Cerebellar nuclear complex (tissue), 1 donor: ENCODE measurements at regions not wholly inside any gene's neighbourhood (a gene's known extent, or its start where the extent isn't known, plus 50 kb on each side); places are given as distances from the start of the nearest gene placed in this dataset.
"Not testable (repeated sequence)": the region's sequence is repeated elsewhere in the genome, so short reads cannot be mapped to it uniquely, and the experiment has no call there.

Experiments
- DNase-seq, 2 experiments: peaks; one replicate each; lab custom pipeline; 2025; lab: John Stamatoyannopoulos, UW

DNA sequence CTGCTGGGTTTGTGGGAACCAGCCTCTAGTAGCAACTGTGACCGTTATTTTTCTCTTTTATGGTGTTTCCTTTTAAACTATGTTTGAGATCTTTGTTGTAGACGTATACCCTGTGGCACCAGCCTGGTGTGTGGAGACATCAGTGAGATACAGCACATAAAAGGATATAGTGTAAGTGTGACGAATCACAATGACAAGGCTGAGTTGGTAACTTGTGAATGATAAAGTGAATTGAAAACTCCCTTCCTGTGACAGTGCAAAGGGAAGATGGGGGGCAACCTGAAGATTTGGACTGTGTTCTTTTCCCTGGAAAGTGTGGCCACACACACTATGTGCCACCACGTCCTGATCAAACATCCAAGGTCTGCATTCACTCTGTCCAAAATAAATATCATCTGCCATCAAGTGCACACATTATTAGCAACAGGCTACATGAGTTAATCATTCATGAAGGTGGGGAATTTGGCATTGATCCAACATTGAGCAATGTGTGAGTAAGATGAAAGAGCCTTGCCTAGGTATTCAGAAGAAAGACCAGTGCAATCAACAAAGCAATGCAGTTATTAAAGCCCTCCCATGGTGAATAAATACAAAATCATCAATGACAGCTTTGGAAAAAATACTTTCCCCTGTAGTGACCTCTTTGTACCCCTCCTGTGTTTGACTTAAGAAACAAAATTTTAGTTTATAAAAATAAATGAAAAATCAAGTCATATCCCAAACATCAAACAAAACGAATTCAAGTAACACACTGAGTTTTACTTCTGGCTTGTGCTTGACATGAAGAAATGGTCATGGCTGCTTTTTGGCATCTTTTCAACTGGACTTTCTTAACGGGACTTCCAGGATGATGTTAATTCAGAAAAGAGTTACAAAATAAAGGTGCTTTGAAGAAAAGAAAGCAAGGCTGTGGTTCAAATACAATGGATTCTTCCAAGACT lies 1280.5 kb upstream of the ZEB2 start:
- DNase-seq: no peak

DNA sequence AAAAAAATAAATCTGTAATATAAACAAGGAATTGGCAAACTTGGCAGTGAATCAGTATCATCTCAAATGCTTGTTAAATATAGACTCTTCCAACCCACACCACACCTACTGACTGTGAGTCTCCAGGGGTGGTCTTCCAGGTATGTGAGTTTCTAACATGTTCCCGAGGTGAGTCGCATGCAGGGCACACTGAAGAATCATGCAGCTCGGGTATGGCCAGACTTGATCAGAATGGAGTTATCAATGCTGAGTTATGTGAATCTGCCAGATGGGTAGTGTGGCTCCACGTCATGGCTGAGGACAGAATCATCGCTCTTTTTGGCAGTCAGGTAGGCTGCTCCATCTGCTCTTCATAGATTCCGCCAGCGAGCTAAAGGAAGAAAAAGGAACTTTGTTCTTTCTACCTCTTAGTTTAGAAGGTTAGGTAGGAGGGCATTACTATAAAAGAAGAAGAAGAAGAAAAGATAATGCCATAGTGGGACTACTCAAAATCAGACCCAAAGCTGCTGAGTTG lies 1279.7 kb upstream of the ZEB2 start:
- no peak for DNase-seq

DNA sequence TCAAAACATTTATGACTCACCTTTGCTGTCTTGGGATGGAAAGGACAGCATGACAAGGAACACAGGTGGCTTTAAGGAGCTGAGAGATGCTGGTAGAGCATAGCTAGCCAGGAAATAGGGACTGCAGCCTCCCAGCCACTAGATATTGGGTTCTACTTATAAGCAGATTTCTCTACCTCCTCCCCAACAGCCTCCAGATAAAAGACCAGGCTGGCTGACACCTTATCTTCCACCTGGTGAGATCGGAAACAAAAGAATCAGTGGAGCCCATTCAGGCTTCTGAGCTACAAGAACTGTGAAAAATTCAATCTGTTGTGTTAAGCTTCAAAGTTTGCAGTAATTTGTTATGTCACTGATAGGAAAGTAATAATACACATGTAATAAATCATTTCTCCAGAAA lies 1278.5 kb upstream of the ZEB2 start:
- DNase-seq: no peak

DNA sequence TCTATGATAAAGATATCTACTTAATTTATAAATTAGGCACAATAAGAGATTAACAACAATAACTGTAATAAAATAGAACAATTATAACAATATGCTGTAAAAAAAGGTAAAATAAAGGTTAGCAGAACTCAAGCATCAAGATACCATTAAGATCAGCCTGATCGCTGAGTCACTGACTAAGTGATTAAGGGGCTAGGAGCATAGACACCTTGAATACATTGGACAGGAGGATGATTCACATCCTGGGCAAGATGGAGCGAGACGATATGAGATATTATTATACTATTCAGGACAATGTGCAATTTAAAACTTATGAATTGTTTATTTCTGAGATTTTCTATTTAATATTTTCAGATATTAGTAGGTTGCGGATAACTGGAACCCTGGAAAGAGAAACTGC lies 1277.8 kb upstream of the ZEB2 start:
- DNase-seq: no peak

DNA sequence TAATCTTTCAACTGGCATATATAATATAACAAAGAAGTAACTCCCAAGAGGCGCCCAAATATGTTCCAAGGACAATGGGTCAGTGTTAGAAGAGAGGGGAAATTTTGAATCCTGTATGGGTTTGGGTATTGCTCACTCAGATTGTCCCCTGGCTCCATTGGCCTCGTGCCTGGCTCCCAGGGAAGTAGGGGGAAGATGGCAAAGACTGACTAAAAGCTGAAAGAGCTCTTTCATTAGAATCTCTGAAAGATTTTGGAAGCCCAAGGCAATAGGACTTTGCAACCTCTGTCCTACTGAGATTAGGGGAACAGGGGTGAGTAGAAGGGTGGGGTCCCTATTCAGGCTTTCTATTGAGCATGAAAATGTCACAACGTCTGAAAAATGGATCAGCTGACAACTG lies 1272.8 kb upstream of the ZEB2 start:
- no peak for DNase-seq

DNA sequence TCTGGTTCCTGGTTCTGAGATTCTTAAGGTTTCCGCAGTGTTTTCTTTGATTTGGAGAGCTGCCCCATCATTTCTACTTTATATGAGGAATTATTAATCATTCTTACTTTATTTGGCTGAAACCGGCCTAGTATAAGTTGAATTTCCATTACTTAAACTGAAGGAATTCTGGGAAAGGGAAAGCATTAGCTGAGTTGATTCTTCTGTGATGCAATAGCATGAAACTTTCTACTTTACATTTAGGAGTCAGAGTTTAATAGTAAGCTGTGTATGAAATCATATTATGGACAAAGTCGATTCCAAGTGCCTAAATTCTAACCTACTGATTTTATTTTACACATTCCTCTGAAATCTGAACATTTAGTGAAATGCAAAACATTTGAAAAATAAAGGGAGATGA lies 1269.7 kb upstream of the ZEB2 start:
- no peak for DNase-seq

DNA sequence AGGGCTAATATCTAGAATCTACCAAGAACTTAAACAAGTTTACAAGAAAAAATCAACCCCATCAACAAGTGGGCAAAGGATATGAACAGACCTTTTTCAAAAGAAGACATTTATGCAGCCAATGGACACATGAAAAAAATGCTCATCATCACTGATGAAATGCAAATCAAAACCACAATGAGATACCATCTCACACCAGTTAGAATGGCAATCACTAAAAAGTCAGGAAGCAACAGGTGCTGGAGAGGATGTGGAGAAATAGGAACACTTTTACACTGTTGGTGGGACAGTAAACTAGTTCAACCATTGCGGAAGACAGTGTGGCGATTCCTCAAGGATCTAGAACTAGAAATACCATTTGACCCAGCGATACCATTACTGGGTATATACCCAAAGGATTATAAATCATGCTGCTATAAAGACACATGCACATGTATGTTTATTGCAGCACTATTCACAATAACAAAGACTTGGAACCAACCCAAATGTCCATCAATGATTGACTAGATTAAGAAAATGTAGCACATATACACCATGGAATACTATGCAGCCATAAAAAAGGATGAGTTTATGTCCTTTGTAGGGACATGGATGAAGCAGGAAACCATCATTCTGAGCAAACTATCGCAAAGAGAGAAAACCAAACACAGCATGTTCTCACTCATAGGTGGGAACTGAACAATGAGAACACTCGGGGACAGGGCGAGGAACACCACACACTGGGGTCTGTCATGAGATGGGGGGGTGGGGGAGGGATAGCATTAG lies 1267.9 kb upstream of the ZEB2 start:
- not testable (repeated sequence) for DNase-seq

DNA sequence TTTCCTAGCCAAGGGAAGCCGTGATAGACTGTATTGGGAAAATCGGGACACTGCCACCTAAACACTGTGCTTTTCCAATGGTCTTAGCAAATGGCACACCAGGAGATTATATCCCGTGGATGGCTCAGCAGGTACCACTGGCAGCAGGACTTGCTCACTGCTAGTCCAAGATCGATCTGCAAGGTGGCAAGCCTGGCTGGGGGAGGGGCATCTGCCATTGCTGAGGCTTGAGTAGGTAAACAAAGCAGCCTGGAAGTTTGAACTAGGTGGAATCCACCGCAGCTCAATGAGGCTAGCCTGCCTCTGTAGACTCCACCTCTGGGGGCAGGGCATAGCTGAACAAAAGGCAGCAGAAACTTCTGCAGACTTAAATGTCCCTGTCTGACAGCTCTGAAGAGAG lies 1262.7 kb upstream of the ZEB2 start:
- not testable (repeated sequence) for DNase-seq

DNA sequence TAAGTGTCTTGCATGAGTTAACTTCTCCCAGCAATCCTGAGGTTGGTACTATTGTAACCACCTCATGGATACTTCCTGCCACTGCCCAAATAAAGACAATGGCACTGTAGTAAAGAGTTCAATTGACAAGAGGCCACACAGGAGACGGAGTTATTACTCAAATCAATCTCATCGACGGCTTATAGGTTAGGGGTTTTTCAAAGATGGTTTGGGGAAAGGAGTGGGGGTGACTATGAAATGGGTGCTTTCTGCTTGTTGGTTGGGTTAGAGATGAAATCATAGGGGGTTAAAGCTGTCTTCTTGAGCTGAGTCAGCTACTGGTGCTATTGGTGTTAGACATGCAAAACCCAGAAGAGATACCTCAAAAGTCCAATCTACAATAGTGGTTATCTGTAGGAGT lies 1258.0 kb upstream of the ZEB2 start:
- no peak for DNase-seq

DNA sequence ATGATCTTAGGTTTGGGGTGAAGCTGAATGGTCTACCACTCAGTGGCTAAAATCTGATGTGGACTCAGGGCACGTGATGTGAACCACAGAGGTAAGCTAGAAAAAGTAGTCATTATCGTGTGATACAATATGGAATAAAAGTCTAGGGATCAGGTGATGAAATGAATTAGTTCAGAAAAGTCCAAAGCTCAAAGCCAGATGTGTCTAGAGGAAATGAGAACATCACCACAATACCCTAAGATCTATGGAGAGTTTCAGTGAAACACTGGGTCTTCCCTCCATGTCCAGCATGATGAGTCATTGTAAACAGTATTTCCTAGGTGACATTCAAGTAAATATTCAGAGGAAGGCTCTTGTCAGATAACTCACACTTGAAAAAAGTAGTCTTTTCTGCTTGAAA lies 1257.4 kb upstream of the ZEB2 start:
- DNase-seq: no peak

DNA sequence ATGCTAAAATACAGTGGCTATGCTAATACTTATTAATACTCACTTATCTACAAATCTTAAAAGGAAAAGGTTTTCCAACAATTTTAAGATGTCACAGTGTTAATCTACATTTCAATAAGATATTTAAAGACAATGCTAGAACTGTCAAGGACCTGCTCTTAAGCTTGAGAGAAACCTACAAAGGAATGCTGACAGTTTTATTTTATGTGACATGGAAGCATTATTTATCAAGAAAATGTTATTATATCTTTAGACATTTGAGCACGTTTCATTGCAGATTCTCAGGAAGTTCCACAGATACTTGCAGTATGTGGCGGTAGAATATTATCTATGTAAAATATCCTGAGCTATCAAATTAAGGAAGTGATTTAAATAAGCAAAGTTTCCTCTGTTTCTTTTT lies 1255.7 kb upstream of the ZEB2 start:
- no peak for DNase-seq

DNA sequence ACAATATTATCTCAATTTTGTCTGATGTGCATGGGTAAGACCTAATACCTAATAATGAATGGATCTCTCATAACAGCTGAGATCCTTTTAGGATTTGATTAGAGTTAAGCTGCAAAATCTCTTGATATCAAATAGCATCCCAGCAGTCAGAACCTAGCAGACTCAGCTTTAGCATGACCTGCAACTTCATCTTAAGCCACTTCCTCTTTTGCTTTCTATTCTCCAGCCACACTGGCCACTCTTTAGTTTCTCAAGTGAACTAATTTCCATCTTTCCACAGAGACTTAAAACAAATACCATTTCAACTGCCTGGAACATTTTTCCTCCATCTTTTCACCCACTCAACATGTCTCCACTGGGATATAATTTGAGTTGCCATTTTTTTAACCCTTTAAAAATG lies 1251.6 kb upstream of the ZEB2 start:
- DNase-seq: no peak

DNA sequence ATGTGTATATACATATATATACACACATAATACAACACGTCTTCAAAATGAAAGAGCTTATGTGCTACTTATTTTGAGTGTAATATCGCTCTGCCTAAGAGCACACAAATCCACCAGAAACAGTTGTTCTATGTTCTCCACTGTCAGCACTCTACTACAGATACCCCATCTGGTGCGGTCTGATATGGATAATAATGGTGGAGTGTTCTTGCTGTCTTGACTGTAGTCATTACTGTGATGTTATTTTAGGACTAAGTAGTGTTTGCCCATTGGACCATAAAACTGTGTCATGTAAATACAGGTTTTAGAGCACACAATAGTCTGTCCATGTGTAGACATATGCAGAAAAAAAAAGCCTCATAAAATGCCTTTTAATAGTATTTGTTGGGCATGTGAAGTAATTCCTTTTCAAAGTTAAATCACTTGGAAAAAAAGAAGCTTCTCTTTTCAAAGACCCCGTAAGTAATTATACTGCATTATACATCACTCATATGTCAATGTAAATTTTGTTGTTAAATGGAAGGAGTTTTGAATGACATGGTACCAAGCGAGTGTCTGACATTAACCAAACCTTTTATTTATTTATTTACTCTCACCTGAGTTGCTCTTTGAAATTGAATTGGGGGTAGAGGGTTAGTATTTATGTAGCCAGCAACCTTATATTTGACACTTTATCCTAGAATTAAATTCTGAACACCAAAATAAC lies 1249.2 kb upstream of the ZEB2 start:
- DNase-seq: no peak

DNA sequence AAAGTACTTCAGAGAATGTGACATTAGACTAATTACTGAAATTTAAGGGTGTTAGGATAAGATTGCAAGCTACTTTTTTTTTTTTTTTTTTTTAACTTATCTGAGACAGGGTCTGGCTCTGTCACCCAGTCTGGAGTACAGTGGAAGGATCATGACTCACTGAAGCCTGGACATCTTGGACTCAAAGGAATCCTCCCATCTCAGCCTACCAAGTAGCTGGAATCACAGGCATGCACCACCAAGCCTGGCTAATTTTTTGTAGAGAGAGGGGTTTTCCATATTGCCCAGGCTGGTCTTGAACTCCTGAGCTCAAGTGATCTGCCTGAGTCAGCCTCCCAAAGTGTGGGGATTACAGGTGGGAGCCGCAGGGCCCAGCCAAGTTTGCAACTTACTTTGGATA lies 1246.0 kb upstream of the ZEB2 start:
- no peak for DNase-seq

DNA sequence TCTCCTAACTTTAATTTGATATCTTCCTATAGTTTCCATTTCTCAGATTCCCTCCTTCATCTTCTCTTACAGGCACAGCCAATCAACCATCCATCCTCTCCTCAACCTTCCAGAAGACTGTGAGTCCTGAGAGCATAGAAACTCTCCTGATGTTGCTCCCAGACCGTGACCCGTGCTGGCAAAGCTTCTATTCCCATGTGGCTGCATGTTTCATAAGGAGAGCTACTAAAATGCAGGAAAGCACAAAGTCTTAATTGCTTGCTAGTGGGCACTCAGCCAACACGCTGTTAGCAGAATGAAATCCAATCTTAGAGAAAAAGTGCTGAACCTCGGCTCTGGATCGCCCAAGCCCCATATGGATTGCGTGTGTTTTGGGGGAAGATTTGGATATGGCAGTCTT lies 1244.7 kb upstream of the ZEB2 start:
- no peak for DNase-seq

DNA sequence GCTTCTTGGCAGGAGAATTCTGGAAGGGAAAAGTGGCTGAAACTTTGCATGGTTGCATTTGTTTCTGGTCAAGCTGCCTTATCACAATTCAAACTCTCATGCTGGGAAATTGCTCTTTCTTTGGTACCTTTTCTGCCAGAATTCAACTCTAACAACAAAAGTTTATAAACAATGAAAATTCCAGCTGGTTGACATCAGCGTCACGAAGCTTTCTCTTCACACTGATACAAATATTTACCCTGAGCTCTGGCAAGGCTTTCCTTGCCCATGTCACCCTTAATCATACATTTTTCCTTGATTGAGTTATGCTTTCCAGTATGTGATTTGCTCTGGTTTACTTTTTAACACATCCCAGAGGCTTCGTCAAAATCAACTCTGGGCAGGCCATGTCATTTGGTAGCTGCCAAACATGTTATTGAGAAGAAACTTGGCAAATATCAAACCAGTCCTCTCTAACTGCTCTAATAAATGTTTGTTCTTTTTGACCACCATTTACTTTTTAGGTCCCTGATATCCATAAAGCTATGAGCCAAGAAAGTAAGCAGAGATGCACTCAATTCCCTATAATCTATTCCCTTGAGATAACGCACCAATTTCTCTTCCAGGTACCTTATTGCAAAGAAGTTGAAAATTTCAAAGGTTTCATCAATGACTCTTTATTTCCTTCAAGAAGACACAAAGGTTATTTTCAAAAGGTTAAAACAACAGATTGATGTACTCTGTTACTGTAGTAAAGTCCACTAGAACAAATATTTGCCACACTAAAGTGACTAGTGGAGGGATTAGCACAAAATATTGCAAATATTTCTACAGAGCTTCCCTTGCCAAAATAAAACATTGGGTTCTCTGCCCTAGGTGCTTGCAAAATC lies 1241.1 kb upstream of the ZEB2 start:
- DNase-seq: no peak

DNA sequence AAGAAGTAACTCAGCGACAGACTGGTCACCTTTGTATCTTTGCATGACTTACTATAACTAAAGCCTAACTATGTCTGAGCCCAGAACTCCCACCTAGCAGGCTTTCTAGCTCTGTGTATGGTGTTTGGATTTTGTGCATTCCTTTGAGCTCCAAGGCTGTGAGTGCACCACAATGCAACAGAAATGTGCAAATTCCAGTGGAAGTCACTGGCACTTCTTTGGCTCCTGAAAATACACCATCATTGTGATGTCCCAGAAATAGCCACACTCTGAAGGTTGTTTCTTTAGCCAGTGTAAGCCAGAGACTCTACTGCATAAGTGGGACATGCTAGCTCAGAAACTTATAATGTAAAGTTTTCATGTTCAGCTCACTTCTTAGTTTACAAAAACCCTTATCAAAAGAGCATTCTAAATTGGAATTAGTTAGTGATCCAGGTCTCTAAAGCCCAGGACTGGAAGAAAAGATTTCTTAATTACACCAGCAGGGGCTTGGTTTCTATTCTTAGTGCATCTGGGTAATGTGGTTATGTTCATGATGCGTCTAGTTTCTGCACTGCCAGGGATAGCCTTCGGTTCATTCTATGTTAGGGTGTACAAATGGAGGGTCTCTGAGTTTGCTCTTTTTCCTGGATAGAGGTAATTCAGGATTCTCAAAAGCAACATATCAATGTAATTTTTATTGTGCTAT lies 1239.5 kb upstream of the ZEB2 start:
- DNase-seq: no peak

DNA sequence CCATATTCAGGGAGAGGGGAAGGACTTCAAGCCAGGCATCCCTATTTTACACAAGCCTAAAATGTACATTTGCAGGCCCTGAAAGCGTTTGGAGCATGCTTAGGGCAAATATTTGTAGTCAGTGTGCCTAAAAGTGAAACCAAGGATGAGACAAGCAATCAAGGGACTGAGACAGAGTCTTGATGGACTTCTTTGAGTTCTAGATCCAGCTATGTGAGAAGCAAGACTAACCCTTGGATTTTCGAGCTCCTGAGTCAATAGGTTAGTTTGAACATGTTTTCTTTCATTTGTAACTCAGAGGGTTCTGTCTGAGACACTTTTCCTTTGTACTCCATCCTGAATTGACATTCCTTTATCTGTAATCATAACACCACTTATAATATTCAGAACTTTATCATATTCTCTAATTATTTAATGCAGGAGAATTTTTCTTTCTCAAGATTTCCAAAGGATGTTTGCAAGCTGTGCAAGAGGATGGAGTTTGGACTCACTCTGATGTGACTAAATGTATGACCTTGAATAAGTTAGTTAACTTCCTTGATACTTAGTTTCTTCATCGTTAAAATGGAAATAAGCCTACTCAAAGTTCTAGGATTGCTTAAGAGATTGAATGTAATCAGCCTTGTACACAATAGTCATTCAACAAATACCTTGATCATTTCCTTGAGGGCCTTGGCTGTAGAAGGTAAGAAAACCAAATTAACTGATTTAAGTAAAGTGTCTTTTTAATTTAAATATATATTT lies 1237.8 kb upstream of the ZEB2 start:
- DNase-seq: no peak

DNA sequence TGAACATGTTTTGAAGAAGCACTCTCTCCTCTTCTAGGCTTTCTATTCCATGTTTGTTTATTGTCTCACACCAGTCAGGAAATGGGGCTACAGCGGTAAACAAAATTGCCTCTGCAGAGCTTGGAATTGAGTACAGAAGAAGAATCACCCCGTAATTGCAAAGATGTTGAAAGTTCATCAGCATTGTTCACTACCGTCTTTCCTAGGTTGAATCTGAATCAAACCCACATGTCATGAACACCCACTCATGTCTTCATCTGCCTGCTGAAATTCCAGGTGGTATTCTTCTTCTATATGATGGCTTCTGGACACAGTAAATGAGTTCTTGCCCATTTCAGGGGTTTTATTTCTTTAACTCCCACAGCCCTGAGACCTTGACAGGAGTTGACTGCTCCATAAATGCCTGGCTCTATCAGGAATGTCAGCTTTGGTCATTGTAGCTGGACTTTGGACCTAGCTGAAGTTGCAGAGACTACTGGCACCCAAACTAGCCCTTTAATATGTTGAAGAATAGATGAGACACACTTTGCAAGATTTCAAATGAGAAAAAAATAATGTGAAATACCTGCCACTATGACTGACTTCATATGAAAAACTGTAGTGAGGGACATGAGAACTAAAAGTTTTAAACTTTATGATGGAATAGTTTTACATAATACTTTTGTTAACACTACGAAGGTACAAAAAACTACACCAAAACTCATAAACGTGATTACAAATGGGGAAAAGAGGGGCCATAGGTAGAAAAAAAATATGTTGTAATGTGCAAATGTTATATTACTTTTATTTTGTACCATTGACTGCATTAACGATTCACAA lies 1235.3 kb upstream of the ZEB2 start:
- no peak for DNase-seq
